Large intestine (tissue), 3 donors: ENCODE measurements at regions not wholly inside any gene's neighbourhood (a gene's known extent, or its start where the extent isn't known, plus 50 kb on each side); places are given as distances from the start of the nearest gene placed in this dataset.

Experiments
- DNase-seq, 2 donors: peaks; one replicate each; pipeline versions ENCODE4 v3.0.0 to v3.0.0-alpha.2; 2013
- H3K27ac ChIP-seq: one replicate; pipeline ENCODE4 v1.5.1; 2013; ENCODE audit warnings: low read length
- H3K27me3 ChIP-seq: 2 replicates; pipeline ENCODE4 v1.6.1; 2013; ENCODE audit warnings: low read length; ENCODE audit not compliant: control insufficient read depth, insufficient read depth
- H3K36me3 ChIP-seq: 2 replicates; pipeline ENCODE4 v1.6.1; 2013; ENCODE audit warnings: low read length; ENCODE audit not compliant: control insufficient read depth, insufficient read depth
- H3K4me1 ChIP-seq: one replicate; pipeline ENCODE4 v1.6.1; 2013; ENCODE audit warnings: low read length; ENCODE audit not compliant: control insufficient read depth, insufficient read depth
- H3K4me3 ChIP-seq: one replicate; pipeline ENCODE4 v1.5.1; 2013; ENCODE audit warnings: low read length
- H3K9me3 ChIP-seq: one replicate; pipeline ENCODE4 v1.6.1; 2013; ENCODE audit warnings: mild to moderate bottlenecking, low read depth, low read length, moderate library complexity; ENCODE audit not compliant: control insufficient read depth
- WGBS: methylation state at CpG from one replicate; pipeline ENCODE4 v1.1.5; 2013; ENCODE audit warnings: low lambda C conversion rate; ENCODE audit not compliant: insufficient coverage; 5-methylcytosine and 5-hydroxymethylcytosine counted together

- no peak for DNase-seq
- H3K4me1 ChIP-seq: no peaks in the 10 kb centered on the region
- no peaks in the 10 kb centered on the region for H3K27me3 ChIP-seq
- 0% methylated on average over 1 of the region's 2 CpGs for WGBS
- H3K36me3 ChIP-seq: no peaks in the 10 kb centered on the region
- no peak overlapping the region for H3K4me3 ChIP-seq
- H3K27ac ChIP-seq: no peak overlapping the region
- H3K9me3 ChIP-seq: no peaks in the 10 kb centered on the region
These were observed 254.3 kb upstream of the GNAI1 start for GRCh38 chr7:79880312-79880711.

- no peaks in the 10 kb centered on the region for H3K27me3 ChIP-seq
- no peaks in the 10 kb centered on the region for H3K4me1 ChIP-seq
- no peaks in the 10 kb centered on the region for H3K36me3 ChIP-seq
- DNase-seq: no peak
- H3K9me3 ChIP-seq: no peaks in the 10 kb centered on the region
- no peak overlapping the region for H3K4me3 ChIP-seq
- no peak overlapping the region for H3K27ac ChIP-seq
- no CpG with 5 or more reads among the region's 3 CpGs for WGBS
These were observed 256.7 kb upstream of the GNAI1 start for GRCh38 chr7:79877874-79878465.

GRCh38 chr7:79876848-79877252 is 257.8 kb upstream of the GNAI1 start:
- H3K9me3 ChIP-seq: no peaks in the 10 kb centered on the region
- no CpG with 5 or more reads among the region's 6 CpGs for WGBS
- H3K27ac ChIP-seq: no peak overlapping the region
- no peaks in the 10 kb centered on the region for H3K4me1 ChIP-seq
- DNase-seq: no peak
- H3K36me3 ChIP-seq: no peaks in the 10 kb centered on the region
- no peaks in the 10 kb centered on the region for H3K27me3 ChIP-seq
- no peak overlapping the region for H3K4me3 ChIP-seq

- Histone ChIP-seq H3K27me3 (no peaks in the 10 kb centered on the region), H3K4me3 (no peak overlapping the region), H3K27ac (no peak overlapping the region), H3K4me1 (no peaks in the 10 kb centered on the region), H3K36me3 (no peaks in the 10 kb centered on the region), H3K9me3 (no peaks in the 10 kb centered on the region)
- no peak for DNase-seq
- 86% methylated on average over 1 of the region's 1 CpG for WGBS
These were observed 259.8 kb upstream of the GNAI1 start for GRCh38 chr7:79874797-79875196.

- Histone ChIP-seq H3K4me3 (no peak overlapping the region), H3K27me3 (no peaks in the 10 kb centered on the region), H3K27ac (no peak overlapping the region), H3K9me3 (no peaks in the 10 kb centered on the region), H3K4me1 (no peaks in the 10 kb centered on the region), H3K36me3 (no peaks in the 10 kb centered on the region)
- no peak for DNase-seq
- no CpG with 5 or more reads among the region's 2 CpGs for WGBS
These were observed 262.5 kb upstream of the GNAI1 start for GRCh38 chr7:79872176-79872575.

GRCh38 chr7:79868010-79868409 is 266.6 kb upstream of the GNAI1 start:
- Histone ChIP-seq H3K4me1 (no peaks in the 10 kb centered on the region), H3K9me3 (no peaks in the 10 kb centered on the region), H3K4me3 (no peak overlapping the region), H3K27me3 (no peaks in the 10 kb centered on the region), H3K27ac (no peak overlapping the region), H3K36me3 (no peaks in the 10 kb centered on the region)
- DNase-seq: no peak
- WGBS: 72% methylated on average over 2 of the region's 3 CpGs

GRCh38 chr7:79862447-79863210 is 272.0 kb upstream of the GNAI1 start:
- DNase-seq: no peak
- no CpG with 5 or more reads among the region's 5 CpGs for WGBS
- Histone ChIP-seq H3K9me3 (no peaks in the 10 kb centered on the region), H3K27me3 (no peaks in the 10 kb centered on the region), H3K27ac (no peak overlapping the region), H3K4me3 (no peak overlapping the region), H3K36me3 (no peaks in the 10 kb centered on the region), H3K4me1 (no peaks in the 10 kb centered on the region)

GRCh38 chr7:79855172-79855571 is 279.5 kb upstream of the GNAI1 start:
- DNase-seq: no peak
- Histone ChIP-seq H3K27ac (no peak overlapping the region), H3K36me3 (no peaks in the 10 kb centered on the region), H3K4me1 (no peaks in the 10 kb centered on the region), H3K9me3 (no peaks in the 10 kb centered on the region), H3K4me3 (no peak overlapping the region), H3K27me3 (no peaks in the 10 kb centered on the region)
- no CpG with 5 or more reads among the region's 1 CpG for WGBS

GRCh38 chr7:79854621-79855020 is 280.0 kb upstream of the GNAI1 start:
- Histone ChIP-seq H3K9me3 (no peaks in the 10 kb centered on the region), H3K36me3 (no peaks in the 10 kb centered on the region), H3K27ac (no peak overlapping the region), H3K4me1 (no peaks in the 10 kb centered on the region), H3K4me3 (no peak overlapping the region), H3K27me3 (no peaks in the 10 kb centered on the region)
- WGBS: 100% methylated on average over 2 of the region's 2 CpGs
- DNase-seq: no peak

- Histone ChIP-seq H3K4me3 (no peak overlapping the region), H3K27ac (no peak overlapping the region), H3K36me3 (no peaks in the 10 kb centered on the region), H3K27me3 (no peaks in the 10 kb centered on the region), H3K4me1 (no peaks in the 10 kb centered on the region), H3K9me3 (no peaks in the 10 kb centered on the region)
- no CpG with 5 or more reads among the region's 1 CpG for WGBS
- DNase-seq: no peak
These were observed 296.7 kb upstream of the GNAI1 start for GRCh38 chr7:79837915-79838314.

GRCh38 chr7:79833616-79834015 is 301.0 kb upstream of the GNAI1 start:
- Histone ChIP-seq H3K4me3 (no peak overlapping the region), H3K4me1 (no peaks in the 10 kb centered on the region), H3K9me3 (no peaks in the 10 kb centered on the region), H3K36me3 (no peaks in the 10 kb centered on the region), H3K27ac (no peak overlapping the region), H3K27me3 (no peaks in the 10 kb centered on the region)
- 64% methylated on average over 1 of the region's 1 CpG for WGBS
- DNase-seq: no peak
